ENCODE measurements at regions not wholly inside any gene's neighbourhood (a gene's known extent, or its start where the extent isn't known, plus 50 kb on each side); places are given as distances from the start of the nearest gene placed in this dataset.

- ATAC-seq: no peak
- no peaks in the 10 kb centered on the region for H3K9me3 ChIP-seq
- H3K4me3 ChIP-seq: no peak overlapping the region
- H3K36me3 ChIP-seq: no peaks in the 10 kb centered on the region
- TF ChIP-seq CTCF (IDR thresholded peaks at IDR 0.05): no peak
- intact Hi-C loops (cut with DNase I): no loop called here
- no peaks in the 10 kb centered on the region for H3K27me3 ChIP-seq
- no peak for DNase-seq
- H3K4me1 ChIP-seq: no peaks in the 10 kb centered on the region
- no peak overlapping the region for H3K27ac ChIP-seq
Measured at GRCh38 chr6:167655174-167655821, 171.4 kb upstream of the AFDN start.

- ATAC-seq (no peak), DNase-seq (no peak)
- intact Hi-C loops (cut with DNase I): no loop called here
- no peak overlapping the region for H3K27ac ChIP-seq
- no peaks in the 10 kb centered on the region for H3K27me3 ChIP-seq
- no peaks in the 10 kb centered on the region for H3K9me3 ChIP-seq
- H3K4me3 ChIP-seq: no peak overlapping the region
- no peaks in the 10 kb centered on the region for H3K36me3 ChIP-seq
- H3K4me1 ChIP-seq: no peaks in the 10 kb centered on the region
- no peak for TF ChIP-seq CTCF (IDR thresholded peaks at IDR 0.05)
Measured at GRCh38 chr6:167658106-167658505, 168.6 kb upstream of the AFDN start.

- Histone ChIP-seq H3K27ac (no peak overlapping the region), H3K9me3 (no peaks in the 10 kb centered on the region), H3K27me3 (no peaks in the 10 kb centered on the region), H3K4me1 (no peaks in the 10 kb centered on the region), H3K36me3 (no peaks in the 10 kb centered on the region), H3K4me3 (no peak overlapping the region)
- ATAC-seq (no peak), DNase-seq (no peak)
- TF ChIP-seq CTCF (IDR thresholded peaks at IDR 0.05): no peak
- intact Hi-C loops (cut with DNase I): no loop called here
Measured at GRCh38 chr6:167659046-167659445, 167.7 kb upstream of the AFDN start.

- Histone ChIP-seq H3K27me3 (no peaks in the 10 kb centered on the region), H3K36me3 (no peaks in the 10 kb centered on the region), H3K9me3 (no peaks in the 10 kb centered on the region), H3K4me3 (no peak overlapping the region), H3K27ac (no peak overlapping the region), H3K4me1 (no peaks in the 10 kb centered on the region)
- DNase-seq (no peak), ATAC-seq (no peak)
- intact Hi-C loops (cut with DNase I): no loop called here
- TF ChIP-seq CTCF (IDR thresholded peaks at IDR 0.05): no peak
Measured at GRCh38 chr6:167660424-167660823, 166.3 kb upstream of the AFDN start.

GRCh38 chr6:167660944-167661551 is 165.7 kb upstream of the AFDN start:
- H3K4me1 ChIP-seq: no peaks in the 10 kb centered on the region
- no peaks in the 10 kb centered on the region for H3K36me3 ChIP-seq
- ATAC-seq: peak; percentile 22
- intact Hi-C loops (cut with DNase I): no loop called here
- H3K27me3 ChIP-seq: no peaks in the 10 kb centered on the region
- H3K27ac ChIP-seq: no peak overlapping the region
- H3K4me3 ChIP-seq: no peak overlapping the region
- TF ChIP-seq CTCF (IDR thresholded peaks at IDR 0.05): no peak
- no peaks in the 10 kb centered on the region for H3K9me3 ChIP-seq
- DNase-seq: no peak

Data from left lung (tissue), 4 donors.